GM12892 (cell line): ENCODE measurements at regions not wholly inside any gene's neighbourhood (a gene's known extent, or its start where the extent isn't known, plus 50 kb on each side); places are given as distances from the start of the nearest gene placed in this dataset.

Source experiments
- POLR2A ChIP-seq: IDR thresholded peaks from 2 replicates; pipeline ENCODE4 v1.6.1; 2011; ENCODE audit warnings: low read depth, low read length, control low read depth
- TAF1 ChIP-seq: IDR thresholded peaks from 2 replicates; pipeline ENCODE4 v1.6.1; 2011; ENCODE audit warnings: low read depth, mild to moderate bottlenecking, control low read depth, low read length, borderline replicate concordance

- no peak for TF ChIP-seq POLR2A
- TF ChIP-seq TAF1: no peak
Observed at GRCh38 chr14:53778263-53778662, 178.4 kb downstream of the BMP4 start.
